ENCODE measurements at regions not wholly inside any gene's neighbourhood (a gene's known extent, or its start where the extent isn't known, plus 50 kb on each side); places are given as distances from the start of the nearest gene placed in this dataset.

GRCh38 chr1:221961532-221962292 lies 219.8 kb upstream of the DUSP10 start:
- POLR2A ChIA-PET (ENCODE audit: partially characterized antibody), result no interaction called here
- Histone ChIP-seq H2BK12ac (ENCODE audit: low read depth, low read length) (no peak overlapping the region), H3K9me3 (ENCODE audit: insufficient read depth in 2 of 2, low read depth in 1 of 2, low read length in 1 of 2) (no peaks in the 10 kb centered on the region), H3K9ac (replicated peaks in 1 of 4; ENCODE audit: extremely low read depth in 1 of 4, low read depth in 3 of 4, low read length in 3 of 4) (no peak overlapping the region), H3K4ac (replicated peaks; ENCODE audit: insufficient read length, low read depth, low read length) (no peak overlapping the region), H4K91ac (replicated peaks; ENCODE audit: insufficient read length, low read length) (no peak overlapping the region), H3K23ac (ENCODE audit: insufficient read length) (no peak overlapping the region), H3K14ac (ENCODE audit: insufficient read length) (no peak overlapping the region), H3K23me2 (ENCODE audit: low read depth, low read length) (no peaks in the 10 kb centered on the region), H4K8ac (ENCODE audit: extremely low read depth, insufficient read depth, low read length) (no peak overlapping the region), H4K20me1 (replicated peaks in 1 of 2; ENCODE audit: control insufficient read depth in 1 of 2, insufficient read depth in 2 of 2, low read length in 2 of 2) (no peaks in the 10 kb centered on the region), H2AFZ (ENCODE audit: low read length) (no peak overlapping the region; the same call in 1 of the 2 replicates), H3K27me3 (replicated peaks in 1 of 4; ENCODE audit: control insufficient read depth in 3 of 4, extremely low read depth in 1 of 4, insufficient read depth in 3 of 4, low read length in 3 of 4) (no peaks in the 10 kb centered on the region), H3K4me1 (replicated peaks in 1 of 4; ENCODE audit: control insufficient read depth in 3 of 4, insufficient read depth in 4 of 4, low read length in 3 of 4) (peaks cover 0 to 3% (median 0%) of the 10 kb centered on the region in 4 experiments; a peak in 2 of 7 replicates), H3K56ac (replicated peaks; ENCODE audit: insufficient read length, low read depth, low read length) (no peak overlapping the region), H2BK5ac (ENCODE audit: low read depth, low read length) (no peak overlapping the region), H2BK120ac (replicated peaks; ENCODE audit: low read depth, low read length) (no peak overlapping the region), H3K18ac (ENCODE audit: extremely low read depth, low read length) (no peak overlapping the region), H4K5ac (ENCODE audit: insufficient read length, low read depth, low read length) (no peak overlapping the region), H3K27ac (ENCODE audit: low read depth, low read length) (no peak overlapping the region), H2AK5ac (ENCODE audit: low read depth, low read length) (no peak overlapping the region), H3K4me3 (ENCODE audit: extremely low read depth in 1 of 4, insufficient read depth in 2 of 4, low read depth in 3 of 4, low read length in 4 of 4) (no peak overlapping the region), H2BK20ac (ENCODE audit: low read length) (no peak overlapping the region), H2BK15ac (ENCODE audit: low read length) (no peak overlapping the region), H3K36me3 (ENCODE audit: control insufficient read depth in 2 of 4, insufficient read depth in 4 of 4, low read length in 3 of 4) (no peaks in the 10 kb centered on the region), H3K79me1 (ENCODE audit: low read depth, low read length) (no peaks in the 10 kb centered on the region), H3K4me2 (ENCODE audit: insufficient read depth in 1 of 2, low read depth in 2 of 2, low read length in 2 of 2) (no peak overlapping the region), H3K79me2 (ENCODE audit: control insufficient read depth in 1 of 2, insufficient read depth in 2 of 2, low read length in 2 of 2) (no peaks in the 10 kb centered on the region)
- WGBS, 2 experiments (ENCODE audit: extremely low coverage in 1 of 2, insufficient coverage in 1 of 2, insufficient read length in 1 of 2, insufficient replicate concordance in 2 of 2, low coverage in 1 of 2, low lambda C conversion rate in 2 of 2, missing lambda C conversion rate in 1 of 2), result 93% methylated on average over 5 of the region's 5 CpGs; no CpG with 5 or more reads in 1 of the 2 experiments
- no peak for DNase-seq (ENCODE audit: low read depth in 1 of 2, low spot score in 2 of 2)
- no peak for TF ChIP-seq NANOG (IDR thresholded peaks at IDR 0.05; ENCODE audit: insufficient read depth, low read depth, low read length, poor library complexity, severe bottlenecking)
- TF ChIP-seq YY1 (IDR thresholded peaks at IDR 0.05; ENCODE audit: low read depth, low read length), result no peak
- no peak for TF ChIP-seq SUZ12 (IDR thresholded peaks at IDR 0.05; ENCODE audit: low read length)
- TF ChIP-seq CTCF (IDR thresholded peaks at IDR 0.05; ENCODE audit: control extremely low read depth in 1 of 3, insufficient read depth in 1 of 3, low read depth in 1 of 3, low read length in 3 of 3), result no peak
- no peak for TF ChIP-seq BCL11A (IDR thresholded peaks at IDR 0.05; ENCODE audit: low read depth in 2 of 2, low read length in 2 of 2)
- FAIRE-seq, result no peak
- CTCF ChIA-PET (ENCODE audit: partially characterized antibody), result interaction anchor here (2.0 kb wide), 1 partner anchor 18 kb away, joined by 8 read pairs; no protein-coding TSS in a partner anchor

Data from H1 (cell line).